Keratinocyte (primary cell): ENCODE measurements at regions not wholly inside any gene's neighbourhood (a gene's known extent, or its start where the extent isn't known, plus 50 kb on each side); places are given as distances from the start of the nearest gene placed in this dataset.

Source experiments
- DNase-seq: peaks from one replicate; pipeline ENCODE4 v3.0.0-alpha.2; 2011; ENCODE audit warnings: low read depth, missing footprints, low spot score
- FAIRE-seq: peaks from 2 replicates; lab custom pipeline; 2011; peaks lifted over from hg19 to GRCh38; lab: Jason Lieb, UNC
- H2AFZ ChIP-seq: 2 replicates; pipeline ENCODE4 v1.6.0; 2012; ENCODE audit warnings: low read length, control low read depth, inconsistent platforms; ENCODE audit not compliant: control insufficient read depth
- H3K27ac ChIP-seq: 2 replicates; pipeline ENCODE4 v1.5.1; 2011; ENCODE audit warnings: low read length; ENCODE audit not compliant: control insufficient read depth, insufficient read depth
- H3K27me3 ChIP-seq: 3 replicates; pipeline ENCODE4 v1.6.0; 2011; ENCODE audit warnings: low read length; ENCODE audit not compliant: control insufficient read depth, insufficient read depth; ENCODE audit errors: extremely low read depth
- H3K36me3 ChIP-seq, 2 experiments: 2 replicates in 1 of 2; 3 replicates in 1 of 2; pipeline ENCODE4 v1.5.1; 2011; ENCODE audit warnings: low read length in 2 of 2, mild to moderate bottlenecking in 1 of 2; ENCODE audit not compliant: control insufficient read depth in 2 of 2, insufficient read depth in 2 of 2; ENCODE audit errors: extremely low read depth in 1 of 2
- H3K4me1 ChIP-seq: 3 replicates; pipeline ENCODE4 v1.5.1; 2011; ENCODE audit warnings: low read length; ENCODE audit not compliant: control insufficient read depth, insufficient read depth; ENCODE audit errors: extremely low read depth
- H3K4me2 ChIP-seq: 3 replicates; pipeline ENCODE4 v1.6.0; 2011; ENCODE audit warnings: low read depth, low read length; ENCODE audit not compliant: control insufficient read depth, insufficient read depth; ENCODE audit errors: extremely low read depth
- H3K4me3 ChIP-seq, 3 experiments: fragments of 200-600 bp in 1 of 3; sonication (generic) in 1 of 3; 2 replicates in 2 of 3; 3 replicates in 1 of 3; pipeline ENCODE4 v1.5.1; 2011 to 2016; ENCODE audit warnings: low read length in 3 of 3, mild to moderate bottlenecking in 3 of 3, control low read depth in 2 of 3, inconsistent platforms in 1 of 3, low read depth in 1 of 3, mixed read lengths in 1 of 3, mixed run types in 1 of 3, moderate library complexity in 1 of 3; ENCODE audit not compliant: control insufficient read depth in 2 of 3, insufficient read depth in 2 of 3; ENCODE audit errors: extremely low read depth in 1 of 3
- H3K79me2 ChIP-seq: 2 replicates; pipeline ENCODE4 v1.6.0; 2012; ENCODE audit warnings: low read length; ENCODE audit not compliant: control insufficient read depth, insufficient read depth
- H3K9ac ChIP-seq: 3 replicates; pipeline ENCODE4 v1.6.0; 2011; ENCODE audit warnings: low read length; ENCODE audit not compliant: control insufficient read depth, insufficient read depth; ENCODE audit errors: extremely low read depth
- H3K9me1 ChIP-seq: 3 replicates; pipeline ENCODE4 v1.6.0; 2011; ENCODE audit warnings: low read length; ENCODE audit not compliant: control insufficient read depth, insufficient read depth; ENCODE audit errors: extremely low read depth
- H3K9me3 ChIP-seq: 2 replicates; pipeline ENCODE4 v1.5.1; 2012; ENCODE audit warnings: low read depth, low read length; ENCODE audit not compliant: control insufficient read depth
- H4K20me1 ChIP-seq: 3 replicates; pipeline ENCODE4 v1.6.0; 2011; ENCODE audit warnings: low read length; ENCODE audit not compliant: control insufficient read depth, insufficient read depth; ENCODE audit errors: extremely low read depth
- EZH2 ChIP-seq: IDR thresholded peaks from one replicate; pipeline ENCODE4 v1.6.1; 2012; ENCODE audit warnings: inconsistent platforms, mild to moderate bottlenecking, low read length, moderate library complexity
- dilution Hi-C: fragments of 300-500 bp; cut with MboI; formaldehyde crosslinking; loops from one replicate; pipeline ENCODE4 v1.7.0; 2020; ENCODE audit warnings: low sequenced_read_pairs; ENCODE audit not compliant: extremely low pct_ligation_motif_present
- TF ChIP-seq, protein P1 (sequence below), 3 experiments: IDR thresholded peaks in 1 of 3; conservative IDR thresholded peaks in 1 of 3; optimal IDR thresholded peaks in 1 of 3; 2 replicates in 2 of 3; 3 replicates in 1 of 3; pipeline versions ENCODE3 to v1.5.1; 2011; ENCODE audit warnings: low read length in 3 of 3, mild to moderate bottlenecking in 3 of 3, moderate library complexity in 2 of 3, control low read depth in 1 of 3, inconsistent platforms in 1 of 3; ENCODE audit not compliant: insufficient read depth in 2 of 3; ENCODE audit errors: extremely low read depth in 1 of 3

DNA sequence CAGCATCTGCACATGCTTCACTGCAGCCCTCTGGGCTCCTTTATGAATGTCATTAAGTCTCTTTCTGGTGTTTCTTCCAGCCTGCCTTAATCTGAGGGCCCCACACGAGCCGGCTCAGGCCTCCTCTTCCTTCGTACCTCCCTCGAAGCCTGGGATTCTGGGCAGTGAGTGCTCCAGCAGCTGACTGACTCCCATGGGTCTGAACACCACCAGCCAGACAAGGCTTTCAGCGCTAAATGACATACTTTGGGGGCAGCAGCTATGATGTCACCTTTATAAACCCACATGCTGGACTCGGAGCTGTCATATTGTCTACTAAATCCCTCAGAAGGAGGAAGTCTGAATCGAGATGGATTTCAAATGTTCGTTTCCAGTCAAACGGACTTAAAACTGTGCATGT, 127.1 kb downstream of the TRIM29 start:
- Histone ChIP-seq H3K36me3 (no peaks in the 10 kb centered on the region), H2AFZ (no peak overlapping the region), H3K9me3 (no peaks in the 10 kb centered on the region), H3K9ac (no peak overlapping the region), H3K79me2 (no peaks in the 10 kb centered on the region), H3K4me3 (no peak overlapping the region), H3K4me1 (no peaks in the 10 kb centered on the region), H3K27me3 (peaks cover 56% of the 10 kb centered on the region), H3K27ac (no peak overlapping the region), H3K9me1 (no peaks in the 10 kb centered on the region), H3K4me2 (no peak overlapping the region), H4K20me1 (no peaks in the 10 kb centered on the region)
- no peak for FAIRE-seq
- dilution Hi-C loops = no loop called here
- TF ChIP-seq, protein P1, sequence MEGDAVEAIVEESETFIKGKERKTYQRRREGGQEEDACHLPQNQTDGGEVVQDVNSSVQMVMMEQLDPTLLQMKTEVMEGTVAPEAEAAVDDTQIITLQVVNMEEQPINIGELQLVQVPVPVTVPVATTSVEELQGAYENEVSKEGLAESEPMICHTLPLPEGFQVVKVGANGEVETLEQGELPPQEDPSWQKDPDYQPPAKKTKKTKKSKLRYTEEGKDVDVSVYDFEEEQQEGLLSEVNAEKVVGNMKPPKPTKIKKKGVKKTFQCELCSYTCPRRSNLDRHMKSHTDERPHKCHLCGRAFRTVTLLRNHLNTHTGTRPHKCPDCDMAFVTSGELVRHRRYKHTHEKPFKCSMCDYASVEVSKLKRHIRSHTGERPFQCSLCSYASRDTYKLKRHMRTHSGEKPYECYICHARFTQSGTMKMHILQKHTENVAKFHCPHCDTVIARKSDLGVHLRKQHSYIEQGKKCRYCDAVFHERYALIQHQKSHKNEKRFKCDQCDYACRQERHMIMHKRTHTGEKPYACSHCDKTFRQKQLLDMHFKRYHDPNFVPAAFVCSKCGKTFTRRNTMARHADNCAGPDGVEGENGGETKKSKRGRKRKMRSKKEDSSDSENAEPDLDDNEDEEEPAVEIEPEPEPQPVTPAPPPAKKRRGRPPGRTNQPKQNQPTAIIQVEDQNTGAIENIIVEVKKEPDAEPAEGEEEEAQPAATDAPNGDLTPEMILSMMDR (optimal IDR thresholded peaks at IDR 0.05 in 1 of 3, IDR thresholded peaks at IDR 0.05 in 1 of 3, conservative IDR thresholded peaks at IDR 0.05 in 1 of 3; ENCODE audit: extremely low read depth in 1 of 3, insufficient read depth in 2 of 3, low read length in 3 of 3) = no peak
- no peak for DNase-seq

DNA sequence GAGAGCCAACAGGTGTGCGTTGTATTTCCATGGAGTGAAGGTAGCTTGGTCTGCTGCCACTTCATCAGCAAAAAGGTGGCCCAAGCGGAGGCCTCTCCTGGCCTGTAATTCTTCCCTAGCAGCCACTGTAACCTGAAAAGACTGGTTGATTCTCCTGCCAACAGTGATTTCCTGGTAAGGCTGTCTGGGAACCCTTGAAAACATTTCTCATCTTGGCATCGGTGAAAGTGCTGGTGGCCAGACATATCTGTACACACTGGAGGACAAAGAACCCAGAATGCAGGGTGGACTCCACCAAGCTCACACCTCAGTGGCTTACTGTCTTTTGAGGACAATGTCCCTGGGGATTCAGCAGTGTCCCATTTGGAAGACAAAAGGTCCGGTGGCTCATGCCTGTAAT, 128.0 kb downstream of the TRIM29 start:
- Histone ChIP-seq H3K36me3 (no peaks in the 10 kb centered on the region), H2AFZ (no peak overlapping the region), H3K27me3 (peaks cover 53% of the 10 kb centered on the region), H3K79me2 (no peaks in the 10 kb centered on the region), H4K20me1 (no peaks in the 10 kb centered on the region), H3K9me3 (no peaks in the 10 kb centered on the region), H3K27ac (no peak overlapping the region), H3K4me2 (no peak overlapping the region), H3K9ac (no peak overlapping the region), H3K9me1 (no peaks in the 10 kb centered on the region), H3K4me1 (no peaks in the 10 kb centered on the region), H3K4me3 (no peak overlapping the region)
- FAIRE-seq = no peak
- DNase-seq = no peak
- dilution Hi-C loops = no loop called here
- TF ChIP-seq, protein P1 (optimal IDR thresholded peaks at IDR 0.05 in 1 of 3, IDR thresholded peaks at IDR 0.05 in 1 of 3, conservative IDR thresholded peaks at IDR 0.05 in 1 of 3; ENCODE audit: extremely low read depth in 1 of 3, insufficient read depth in 2 of 3, low read length in 3 of 3) = no peak
- TF ChIP-seq EZH2 = no peak
